GM21723 (cell line): ENCODE measurements at regions not wholly inside any gene's neighbourhood (a gene's known extent, or its start where the extent isn't known, plus 50 kb on each side); places are given as distances from the start of the nearest gene placed in this dataset.
"Not testable (repeated sequence)": the region's sequence is repeated elsewhere in the genome, so short reads cannot be mapped to it uniquely, and the experiment has no call there.

ENCODE experiments used
- ATAC-seq: cut with Tn5 transposase; IDR thresholded peaks from one replicate; pipeline ENCODE4 v1.9.1; 2021; ENCODE audit warnings: mild to moderate bottlenecking, moderate library complexity; ENCODE audit not compliant: unreplicated experiment

DNA sequence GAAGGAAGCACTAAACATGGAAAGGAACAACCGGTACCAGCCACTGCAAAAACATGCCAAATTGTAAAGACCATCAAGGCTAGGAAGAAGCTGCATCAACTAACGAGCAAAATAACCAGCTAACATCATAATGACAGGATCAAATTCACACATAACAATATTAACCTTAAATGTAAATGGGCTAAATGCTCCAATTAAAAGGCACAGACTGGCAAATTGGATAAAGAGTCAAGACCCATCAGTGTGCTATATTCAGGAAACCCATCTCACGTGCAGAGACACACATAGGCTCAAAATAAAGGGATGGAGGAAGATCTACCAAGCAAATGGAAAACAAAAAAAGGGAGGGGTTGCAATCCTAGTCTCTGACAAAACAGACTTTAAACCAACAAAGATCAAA, 126.3 kb upstream of the CAV2 start:
- ATAC-seq, result not testable (repeated sequence)

DNA sequence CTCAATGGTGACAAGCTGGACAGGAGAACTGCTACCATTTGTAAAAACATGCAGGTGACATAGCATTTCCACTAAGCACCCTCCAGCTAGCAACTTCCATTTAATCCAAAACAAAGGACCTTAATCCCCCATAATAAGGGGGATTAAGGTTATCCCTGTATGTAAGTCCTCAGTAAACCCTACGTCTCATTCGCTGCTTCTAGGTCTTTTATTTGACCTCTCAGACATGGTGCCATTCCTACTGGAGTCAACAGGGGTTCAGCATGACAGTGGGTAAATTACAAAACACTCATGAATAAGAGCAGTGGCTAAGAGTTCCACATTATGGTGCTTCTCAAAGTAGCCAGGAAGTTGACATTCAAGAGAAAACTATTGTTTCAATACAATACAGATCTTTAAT, 121.8 kb upstream of the CAV2 start:
- ATAC-seq, result no peak

DNA sequence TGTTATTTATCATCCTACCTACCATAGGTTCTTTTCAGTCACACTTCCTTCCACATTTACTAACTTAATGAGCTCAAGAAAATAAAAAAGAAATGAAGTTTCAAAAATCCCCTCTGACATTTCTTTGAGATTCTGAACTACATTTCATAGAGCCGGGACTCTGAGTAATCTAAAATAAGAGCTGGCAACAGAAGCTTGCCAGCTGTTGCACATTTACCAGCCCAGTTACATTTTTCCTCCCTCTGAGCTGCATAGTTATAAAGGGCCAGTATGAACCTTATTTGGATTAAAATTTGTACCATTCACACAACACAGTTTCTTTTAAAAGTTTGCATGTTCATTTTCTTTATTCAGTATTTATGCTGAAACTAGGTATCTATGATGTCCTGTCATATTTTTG, 119.5 kb upstream of the CAV2 start:
- ATAC-seq, result no peak

DNA sequence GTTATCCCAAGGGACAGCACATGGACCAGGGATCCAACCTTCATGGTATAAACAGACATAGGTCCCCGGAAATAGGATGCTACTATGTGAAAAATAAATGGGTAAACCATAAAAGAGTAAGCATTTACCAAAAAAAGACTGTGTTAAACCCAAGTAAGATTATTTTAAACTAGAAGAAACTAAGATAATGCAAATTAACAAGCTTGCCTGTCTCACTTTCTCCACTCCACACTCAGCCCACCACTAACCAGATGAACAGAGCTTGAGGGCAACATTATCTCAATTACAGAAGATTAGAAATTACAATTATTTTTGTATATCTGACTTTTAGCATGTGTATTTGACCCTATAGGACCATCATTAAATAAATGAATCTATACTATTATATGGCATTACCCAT, 117.2 kb upstream of the CAV2 start:
- ATAC-seq, result no peak

DNA sequence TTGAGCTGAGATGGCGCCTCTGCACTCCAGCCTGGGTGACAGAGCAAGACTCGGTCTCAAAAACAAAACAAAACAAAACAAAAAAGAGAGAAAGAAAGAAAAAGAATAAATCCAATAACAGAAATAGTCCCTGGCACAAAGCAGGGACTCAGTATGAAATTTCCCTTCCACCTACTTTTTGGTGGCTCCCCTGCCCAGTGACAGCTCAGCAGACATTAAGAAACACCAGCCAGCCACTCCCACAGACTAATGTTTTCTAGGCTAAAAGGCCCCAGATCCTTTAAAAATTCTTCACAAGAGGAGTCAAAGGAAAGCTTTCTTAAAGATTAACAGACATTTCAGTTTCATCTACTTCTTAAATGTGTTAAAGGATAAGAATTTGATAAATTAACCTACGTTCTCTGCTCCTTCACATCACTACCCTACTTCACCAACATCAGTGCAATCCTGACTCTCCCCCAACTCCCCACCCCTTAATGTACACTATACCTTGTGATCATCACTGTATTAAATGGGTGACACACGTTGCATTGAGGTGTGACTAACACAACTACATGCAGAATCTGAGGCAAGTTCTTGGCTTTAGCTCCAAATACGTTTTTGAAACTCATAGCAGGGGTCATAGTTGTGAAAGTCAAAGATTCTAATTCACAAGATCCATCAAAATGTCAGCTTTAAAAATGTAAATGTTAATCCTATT, 114.5 kb upstream of the CAV2 start:
- no peak for ATAC-seq

DNA sequence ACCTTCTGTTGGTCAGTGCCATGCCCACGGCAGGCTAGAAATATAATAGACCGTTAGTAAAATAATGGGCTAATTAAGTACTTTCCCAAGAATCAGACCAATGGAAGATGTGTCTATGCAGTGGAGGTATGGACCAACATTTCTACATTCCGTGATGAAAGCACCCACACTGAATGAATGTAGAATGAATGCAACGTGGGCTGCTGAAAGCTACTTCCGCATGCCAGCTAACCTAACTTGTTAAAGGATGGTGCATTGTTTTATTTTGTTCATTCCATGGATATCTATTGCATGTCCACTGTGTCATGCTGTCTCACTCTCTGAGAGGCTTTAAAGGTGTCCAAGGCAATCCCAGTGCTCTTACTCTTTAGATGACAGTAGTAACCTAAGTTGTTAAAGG, 112.9 kb upstream of the CAV2 start:
- ATAC-seq, result no peak

DNA sequence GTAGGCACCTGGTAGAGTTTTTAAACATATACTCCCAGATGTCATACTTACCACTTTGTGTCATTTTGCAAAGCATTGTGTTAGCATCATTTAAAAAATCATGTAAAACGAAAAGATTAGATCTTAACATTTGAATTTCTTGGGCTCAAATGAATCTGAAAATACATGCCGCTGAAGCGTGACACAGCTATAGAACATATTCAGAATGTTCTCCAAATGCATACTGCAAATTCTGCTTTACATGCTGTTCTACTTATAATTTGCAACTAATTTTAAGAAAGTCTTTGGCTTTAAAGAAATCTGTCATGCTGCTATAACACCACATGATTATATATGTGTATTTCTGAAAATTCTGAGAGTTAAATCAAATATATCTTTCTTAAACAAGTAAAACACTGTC, 109.2 kb upstream of the CAV2 start:
- ATAC-seq, result no peak

DNA sequence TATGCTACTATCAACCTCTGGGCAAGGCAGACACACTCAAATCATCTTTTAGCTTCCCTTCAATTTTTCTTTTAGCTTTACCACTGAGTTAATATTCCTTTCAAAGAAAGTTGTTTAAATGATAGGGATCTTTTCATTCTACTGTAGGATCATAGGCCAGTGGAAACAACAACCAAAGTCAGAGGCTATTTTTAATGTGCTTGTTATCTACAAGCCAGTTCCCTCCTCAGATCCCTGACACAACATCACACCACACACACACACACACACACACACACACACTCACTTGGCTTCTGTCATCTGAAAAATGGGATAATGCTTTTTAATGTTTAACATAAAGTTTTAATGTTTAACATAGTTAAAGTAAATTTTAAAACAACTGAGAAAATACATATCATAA, 106.7 kb upstream of the CAV2 start:
- no peak for ATAC-seq

DNA sequence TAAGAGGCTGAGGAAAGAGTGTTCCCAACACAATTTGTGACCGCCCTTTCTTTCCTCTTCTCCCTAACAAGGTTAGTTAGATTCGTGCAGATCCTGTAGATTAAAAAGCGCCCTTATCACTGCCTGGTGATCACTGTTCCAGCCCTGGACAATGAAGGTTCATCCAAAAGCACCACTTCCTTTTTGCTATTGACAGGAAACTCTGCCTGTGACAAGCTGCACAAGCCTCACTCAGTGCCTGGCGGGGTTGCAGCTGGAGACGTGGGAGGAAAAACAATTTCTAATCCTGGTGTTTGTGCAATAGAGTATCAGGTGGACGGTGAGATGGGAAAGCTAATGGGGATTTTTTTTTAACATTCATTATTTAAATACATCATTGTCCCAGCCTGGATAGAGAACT, 105.9 kb upstream of the CAV2 start:
- ATAC-seq, result no peak

DNA sequence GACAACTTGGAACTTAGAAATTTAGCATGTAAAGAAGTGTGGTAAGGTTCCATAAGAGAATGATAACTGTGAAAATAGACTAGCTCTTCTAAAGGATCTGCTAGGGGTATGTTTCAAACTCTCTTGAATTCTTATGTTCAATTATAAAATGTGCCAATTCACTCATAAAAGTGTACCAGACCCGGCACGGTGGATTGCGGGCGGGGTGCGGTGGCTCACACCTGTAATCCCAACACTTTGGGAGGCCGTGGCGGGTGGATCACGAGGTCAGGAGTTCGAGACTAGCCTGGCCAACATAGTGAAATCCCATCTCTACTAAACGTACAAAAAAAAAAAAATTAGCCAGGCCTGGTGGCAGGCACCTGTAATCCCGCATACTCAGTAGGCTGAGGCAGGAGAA, 105.4 kb upstream of the CAV2 start:
- no peak for ATAC-seq

DNA sequence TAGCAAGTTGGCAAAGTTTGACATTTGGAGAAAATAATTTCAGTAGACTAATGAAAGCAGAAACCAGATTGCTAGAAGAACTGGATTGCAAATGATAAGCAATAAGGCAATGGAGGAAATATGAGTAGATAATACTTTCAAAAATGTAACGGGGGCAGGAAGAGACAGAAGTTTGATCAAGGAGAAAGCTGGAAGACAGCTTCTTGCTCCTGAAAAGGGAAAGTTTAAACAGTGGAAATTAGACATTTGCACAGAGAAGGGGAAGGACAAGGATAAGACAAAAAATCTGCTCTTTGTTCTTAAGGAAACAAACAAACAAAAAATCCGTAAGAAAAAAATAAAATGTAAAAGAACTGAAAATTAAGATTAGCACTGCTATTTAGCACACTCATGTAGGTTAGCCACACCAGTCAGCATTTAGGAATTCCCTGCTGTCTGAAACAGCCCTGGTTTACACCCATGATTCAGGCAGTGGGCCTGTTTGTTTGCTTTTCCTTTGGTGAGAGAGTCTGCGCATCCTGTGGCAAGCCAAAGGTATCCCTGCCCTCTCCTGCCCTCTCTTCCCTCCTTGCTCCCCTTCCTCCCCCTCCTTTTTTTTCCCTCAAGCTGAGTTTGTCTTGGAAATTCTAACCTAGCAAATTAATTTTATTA, 104.3 kb upstream of the CAV2 start:
- ATAC-seq, result no peak

DNA sequence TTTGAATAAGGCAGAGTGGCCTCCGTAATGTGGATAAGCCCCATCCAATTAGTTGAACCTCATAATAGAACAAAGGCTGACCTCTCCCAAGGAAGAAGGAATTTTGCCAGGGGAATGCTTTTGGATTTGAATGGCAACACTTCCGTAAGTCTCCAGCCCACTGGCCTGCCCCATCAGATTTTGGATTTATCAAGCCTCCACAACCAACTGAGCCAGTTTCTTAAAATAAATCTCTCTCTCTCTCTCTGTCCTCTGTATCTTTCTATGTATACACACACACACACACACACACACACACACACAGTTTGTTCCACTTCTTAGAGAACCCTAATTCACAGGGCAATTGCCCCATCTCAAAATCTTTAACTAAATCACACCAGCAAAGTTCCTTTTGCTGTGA, 100.9 kb upstream of the CAV2 start:
- no peak for ATAC-seq

DNA sequence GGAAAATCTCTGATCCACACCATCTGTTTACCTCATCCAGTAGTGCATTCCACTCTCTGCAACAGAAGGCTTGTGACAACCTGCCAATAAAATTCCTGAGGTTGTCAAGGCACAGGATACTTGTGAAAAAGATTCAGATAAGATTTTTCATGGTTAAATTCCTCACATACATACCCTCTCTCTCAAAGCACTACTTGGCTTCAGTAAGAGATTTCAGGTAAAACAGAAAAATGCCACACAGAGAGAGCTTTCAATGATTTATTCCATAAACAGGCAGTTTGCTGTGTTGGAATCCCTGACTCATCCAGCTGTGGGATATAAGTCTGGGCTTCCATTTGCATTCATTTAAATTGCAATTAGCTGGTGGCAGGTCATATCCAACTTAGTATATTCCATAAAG, 99.7 kb upstream of the CAV2 start:
- no peak for ATAC-seq

DNA sequence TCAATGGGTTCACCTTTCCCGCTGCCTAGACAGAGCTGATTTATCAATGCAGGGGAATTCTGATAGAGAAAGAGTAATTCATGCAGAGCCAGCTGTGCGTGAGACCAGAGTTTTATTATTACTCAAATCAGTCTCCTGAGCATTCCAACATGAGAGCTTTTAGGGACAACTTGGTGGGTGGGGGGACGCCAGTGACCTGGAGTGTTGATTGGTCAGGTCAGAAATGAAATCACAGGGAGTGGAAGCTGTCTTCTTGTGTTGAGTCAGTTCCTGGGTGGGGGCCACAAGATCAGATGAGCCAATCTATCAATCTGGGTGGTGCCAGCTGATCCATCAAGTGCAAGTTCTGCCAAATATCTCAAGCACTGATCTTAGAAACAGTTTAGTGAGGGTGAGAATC, 99.0 kb upstream of the CAV2 start:
- no peak for ATAC-seq

DNA sequence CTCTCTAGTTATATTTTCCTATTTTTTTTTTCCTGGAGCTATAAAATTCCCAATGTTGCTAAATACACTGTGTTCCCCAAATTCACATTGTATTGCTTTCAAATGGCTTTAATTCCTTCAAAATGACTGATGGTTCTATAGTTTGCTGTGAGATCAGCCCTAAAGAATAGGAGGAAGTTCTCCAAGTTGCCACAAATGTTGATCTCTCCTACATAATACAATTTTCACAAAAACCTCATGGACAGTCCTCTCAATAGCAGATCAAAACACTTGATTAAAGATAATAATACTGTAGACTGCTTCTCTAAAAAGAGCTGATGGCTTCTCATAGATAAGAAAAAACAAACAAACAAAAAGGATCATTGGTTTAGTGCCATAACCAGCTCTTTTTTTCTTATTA, 97.8 kb upstream of the CAV2 start:
- ATAC-seq, result no peak

DNA sequence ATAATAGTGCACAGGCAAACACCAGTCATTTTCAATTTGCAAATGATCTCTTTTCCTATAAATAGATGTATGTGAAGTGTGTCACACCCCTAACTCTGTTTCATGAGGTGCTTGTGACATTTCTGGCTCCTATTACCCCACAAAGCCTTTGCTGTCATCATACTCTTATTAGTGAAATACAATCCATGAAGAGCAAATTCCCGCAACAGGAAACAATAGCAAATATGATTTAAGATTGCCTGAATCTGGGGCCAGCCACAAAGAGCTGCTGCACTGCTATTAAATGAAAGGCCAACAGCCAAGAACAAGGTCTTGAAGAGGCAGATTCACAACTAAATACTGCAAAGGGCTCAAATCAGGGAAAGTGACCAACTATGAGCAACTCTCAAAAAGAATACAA, 96.3 kb upstream of the CAV2 start:
- ATAC-seq, result no peak

DNA sequence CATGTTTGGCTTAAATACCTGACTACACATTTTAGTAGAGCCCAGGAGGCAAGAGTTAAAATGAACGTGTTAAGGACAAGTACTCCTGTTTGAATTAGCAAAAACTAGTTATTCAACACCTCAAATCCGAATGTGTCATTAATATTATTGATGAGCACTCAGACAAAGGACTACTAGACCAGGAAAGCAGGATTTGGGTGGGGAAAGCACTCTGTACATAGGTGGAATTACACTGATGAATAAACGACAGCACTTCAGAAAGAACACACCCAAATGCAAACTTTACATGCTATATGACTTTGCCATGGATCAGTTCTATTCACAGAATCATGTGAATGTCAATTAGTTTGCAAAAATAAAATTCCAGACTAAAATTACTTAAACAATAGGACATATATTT, 95.1 kb upstream of the CAV2 start:
- no peak for ATAC-seq

DNA sequence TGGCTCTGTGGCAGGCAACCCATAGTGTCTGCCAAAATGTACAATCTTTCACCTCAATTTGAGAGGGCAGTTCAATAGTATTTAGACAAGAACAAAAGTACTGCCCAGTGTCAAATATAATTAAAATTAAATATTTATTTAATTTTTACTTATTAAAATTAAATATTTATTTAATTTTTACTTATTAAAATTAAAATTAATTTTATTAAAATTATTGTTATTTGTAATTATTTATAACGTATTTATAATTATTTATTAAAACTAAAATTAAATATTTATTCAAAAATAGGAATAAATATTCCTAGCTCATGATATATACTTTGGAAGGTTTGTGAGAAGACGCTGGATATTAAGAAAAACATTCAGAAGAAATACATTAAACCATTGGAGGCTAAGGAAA, 93.7 kb upstream of the CAV2 start:
- no peak for ATAC-seq

DNA sequence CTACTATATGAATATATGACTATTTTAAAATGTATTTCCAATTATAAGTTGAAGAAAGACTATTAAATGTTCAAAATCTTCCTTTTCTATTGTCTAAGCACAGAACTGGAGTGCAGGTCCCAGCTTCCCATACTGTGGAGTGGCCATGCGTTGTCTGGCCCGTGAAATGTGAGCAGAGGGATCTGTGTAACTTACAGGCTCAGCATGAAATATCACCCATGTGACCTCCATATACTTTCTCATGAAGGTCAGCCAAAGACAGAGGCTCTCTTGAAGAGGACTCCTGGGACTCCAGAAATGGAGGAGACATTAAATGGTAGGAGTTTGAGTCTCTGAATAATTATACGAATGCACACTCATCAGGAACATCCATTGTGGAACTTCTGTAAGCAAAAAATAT, 92.4 kb upstream of the CAV2 start:
- no peak for ATAC-seq

DNA sequence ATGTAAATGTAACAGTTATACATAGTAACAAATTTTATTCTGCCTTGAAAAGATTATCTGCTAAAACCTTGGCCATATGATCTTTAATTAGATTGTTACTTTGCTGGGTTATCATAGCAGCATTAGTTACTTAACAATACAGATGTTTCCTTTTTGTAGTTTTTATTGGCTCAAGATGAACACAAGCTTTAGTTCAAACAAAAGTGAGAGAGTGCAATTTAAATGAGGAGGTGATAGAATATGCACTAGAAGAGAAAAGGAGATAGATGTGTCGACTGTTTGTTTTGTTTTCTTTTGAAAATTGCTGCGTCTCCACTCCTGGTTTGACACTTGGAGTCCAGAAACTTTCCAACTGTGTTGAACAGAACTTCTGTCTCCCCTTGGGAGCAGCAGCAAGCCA, 91.4 kb upstream of the CAV2 start:
- no peak for ATAC-seq

DNA sequence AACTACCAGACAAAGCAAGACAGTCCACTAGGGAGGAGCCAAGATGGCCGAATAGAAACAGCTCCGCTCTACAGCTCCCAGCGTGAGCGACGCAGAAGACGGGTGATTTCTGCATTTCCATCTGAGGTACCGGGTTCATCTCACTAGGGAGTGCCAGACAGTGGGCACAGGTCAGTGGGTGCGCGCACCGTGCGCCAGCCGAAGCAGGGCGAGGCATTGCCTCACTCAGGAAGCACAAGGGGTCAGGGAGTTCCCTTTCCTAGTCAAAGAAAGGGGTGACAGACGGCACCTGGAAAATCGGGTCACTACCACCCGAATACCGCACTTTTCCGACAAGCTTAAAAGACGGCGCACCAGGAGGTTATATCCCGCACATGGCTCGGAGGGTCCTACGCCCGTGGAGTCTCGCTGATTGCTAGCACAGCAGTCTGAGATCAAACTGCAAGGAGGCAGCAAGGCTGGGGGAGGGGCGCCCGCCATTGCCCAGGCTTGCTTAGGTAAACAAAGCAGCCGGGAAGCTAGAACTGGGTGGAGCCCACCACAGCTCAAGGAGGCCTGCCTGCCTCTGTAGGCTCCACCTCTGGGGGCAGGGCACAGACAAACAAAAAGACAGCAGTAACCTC, 90.6 kb upstream of the CAV2 start:
- ATAC-seq, result not testable (repeated sequence)

DNA sequence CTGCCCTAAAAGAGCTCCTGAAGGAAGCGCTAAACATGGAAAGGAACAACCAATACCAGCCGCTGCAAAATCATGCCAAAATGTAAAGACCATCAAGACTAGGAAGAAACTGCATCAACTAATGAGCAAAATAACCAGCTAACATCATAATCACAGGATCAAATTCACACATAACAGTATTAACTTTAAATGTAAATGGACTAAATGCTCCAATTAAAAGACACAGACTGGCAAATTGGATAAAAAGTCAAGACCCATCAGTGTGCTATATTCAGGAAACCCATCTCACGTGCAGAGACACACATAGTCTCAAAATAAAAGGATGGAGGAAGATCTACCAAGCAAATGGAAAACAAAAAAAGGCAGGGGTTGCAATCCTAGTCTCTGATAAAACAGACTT, 88.8 kb upstream of the CAV2 start:
- not testable (repeated sequence) for ATAC-seq
